ENCODE measurements at regions not wholly inside any gene's neighbourhood (a gene's known extent, or its start where the extent isn't known, plus 50 kb on each side); places are given as distances from the start of the nearest gene placed in this dataset.

DNA sequence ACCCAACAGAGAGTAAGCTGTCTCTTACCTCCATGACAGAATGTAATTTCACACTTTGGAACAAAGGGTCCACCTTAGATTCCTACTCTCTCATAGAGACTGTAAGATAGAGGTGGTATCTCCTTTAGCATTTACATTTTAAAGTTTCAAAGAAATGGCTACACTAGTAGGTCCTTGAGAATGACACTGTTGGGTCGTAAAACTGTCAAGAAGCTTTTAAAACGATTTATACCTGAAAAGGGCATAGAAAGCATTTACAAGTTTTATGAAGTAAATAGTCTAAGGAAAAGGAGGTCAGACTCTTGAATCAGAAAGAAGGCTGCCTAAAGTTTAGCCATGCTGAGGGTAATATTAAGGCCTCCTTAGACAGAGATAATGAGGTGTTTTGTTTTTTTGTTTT is 1212.4 kb upstream of the PHF14 start:
- Histone ChIP-seq H3K27ac (ENCODE audit: insufficient read length, low read depth, low read length) (no peak overlapping the region), H4K8ac (replicated peaks; ENCODE audit: insufficient read length, low read depth, low read length) (no peak overlapping the region), H2BK12ac (ENCODE audit: insufficient read length, low read depth, low read length) (no peak overlapping the region), H2BK20ac (ENCODE audit: low read depth, low read length, poor library complexity, severe bottlenecking) (no peak overlapping the region), H3K4ac (ENCODE audit: low read depth, low read length) (no peak overlapping the region), H3K23me2 (ENCODE audit: insufficient read length, low read depth, low read length, poor library complexity, severe bottlenecking) (no peaks in the 10 kb centered on the region), H2AFZ (ENCODE audit: low read length) (no peak overlapping the region), H3K14ac (ENCODE audit: insufficient read depth, low read length) (no peak overlapping the region), H3K79me2 (ENCODE audit: insufficient read depth, low read length) (no peaks in the 10 kb centered on the region), H3K23ac (ENCODE audit: insufficient read length, low read depth, low read length) (no peak overlapping the region), H4K5ac (ENCODE audit: insufficient read length, low read depth, low read length) (no peak overlapping the region), H3K18ac (ENCODE audit: insufficient read length, low read depth, low read length) (no peak overlapping the region), H2BK120ac (ENCODE audit: low read depth, low read length, poor library complexity, severe bottlenecking) (no peak overlapping the region), H2BK15ac (ENCODE audit: low read depth, low read length) (no peak overlapping the region), H2AK5ac (ENCODE audit: insufficient read length, low read length) (no peak overlapping the region), H3K9ac (ENCODE audit: extremely low read depth, insufficient read length, low read length) (no peak overlapping the region), H4K20me1 (ENCODE audit: control insufficient read depth, insufficient read depth, insufficient read length) (no peaks in the 10 kb centered on the region), H2BK5ac (ENCODE audit: insufficient read length, low read length) (no peak overlapping the region), H3K56ac (ENCODE audit: insufficient read length, low read depth, low read length) (no peak overlapping the region), H3K27me3 (ENCODE audit: insufficient read depth, low read length) (no peaks in the 10 kb centered on the region), H3K79me1 (ENCODE audit: insufficient read depth, low read depth, low read length, poor library complexity, severe bottlenecking) (no peaks in the 10 kb centered on the region), H3T11ph (ENCODE audit: low read length) (no peak overlapping the region), H4K91ac (ENCODE audit: insufficient read length, low read depth, low read length) (no peak overlapping the region), H3K4me1 (ENCODE audit: insufficient read depth, low read length) (no peaks in the 10 kb centered on the region), H3K4me2 (ENCODE audit: insufficient read depth, insufficient read length, low read length) (no peak overlapping the region), H3K9me3 (ENCODE audit: control insufficient read depth, low read depth, low read length) (no peaks in the 10 kb centered on the region)
- Mint-ChIP-seq H3K36me3 (ENCODE audit: insufficient read depth in 1 of 3, low read depth in 3 of 3) (no peaks in the 10 kb centered on the region), H3K4me1 (peaks cover 0 to 2% of the 10 kb centered on the region in 2 experiments; a peak in 2 of 4 replicates), H3K27ac (no peak overlapping the region), H3K9me3 (no peaks in the 10 kb centered on the region), H3K4me3 (no peak overlapping the region), H3K27me3 (ENCODE audit: low read depth) (no peaks in the 10 kb centered on the region)
- TF ChIP-seq, protein P1, sequence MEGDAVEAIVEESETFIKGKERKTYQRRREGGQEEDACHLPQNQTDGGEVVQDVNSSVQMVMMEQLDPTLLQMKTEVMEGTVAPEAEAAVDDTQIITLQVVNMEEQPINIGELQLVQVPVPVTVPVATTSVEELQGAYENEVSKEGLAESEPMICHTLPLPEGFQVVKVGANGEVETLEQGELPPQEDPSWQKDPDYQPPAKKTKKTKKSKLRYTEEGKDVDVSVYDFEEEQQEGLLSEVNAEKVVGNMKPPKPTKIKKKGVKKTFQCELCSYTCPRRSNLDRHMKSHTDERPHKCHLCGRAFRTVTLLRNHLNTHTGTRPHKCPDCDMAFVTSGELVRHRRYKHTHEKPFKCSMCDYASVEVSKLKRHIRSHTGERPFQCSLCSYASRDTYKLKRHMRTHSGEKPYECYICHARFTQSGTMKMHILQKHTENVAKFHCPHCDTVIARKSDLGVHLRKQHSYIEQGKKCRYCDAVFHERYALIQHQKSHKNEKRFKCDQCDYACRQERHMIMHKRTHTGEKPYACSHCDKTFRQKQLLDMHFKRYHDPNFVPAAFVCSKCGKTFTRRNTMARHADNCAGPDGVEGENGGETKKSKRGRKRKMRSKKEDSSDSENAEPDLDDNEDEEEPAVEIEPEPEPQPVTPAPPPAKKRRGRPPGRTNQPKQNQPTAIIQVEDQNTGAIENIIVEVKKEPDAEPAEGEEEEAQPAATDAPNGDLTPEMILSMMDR (conservative IDR thresholded peaks at IDR 0.05): no peak
- WGBS (ENCODE audit: extremely low coverage, insufficient read length, low lambda C conversion rate): no CpG with 5 or more reads among the region's 2 CpGs
- DNase-seq: no peak

Data from H9 (cell line).